HEK293T (cell line): ENCODE measurements at regions not wholly inside any gene's neighbourhood (a gene's known extent, or its start where the extent isn't known, plus 50 kb on each side); places are given as distances from the start of the nearest gene placed in this dataset.

Experiments
- CTCF ChIA-PET: fragments of 350-600 bp; formaldehyde crosslinking; extraction: SDS; loops from one replicate; lab custom pipeline; 2021; ENCODE audit warnings: antibody characterized with exemption, inconsistent platforms; lab: Yijun Ruan, JAX
- POLR2A ChIA-PET: fragments of 350-600 bp; formaldehyde crosslinking; extraction: SDS; loops from one replicate; lab custom pipeline; 2020; ENCODE audit warnings: antibody characterized with exemption, inconsistent platforms; lab: Yijun Ruan, JAX
- DNase-seq: peaks from one replicate; pipeline ENCODE4 v3.0.0; 2012; ENCODE audit warnings: mixed read lengths; ENCODE audit errors: extremely low spot score
- ARNT ChIP-seq: fragments of 450-650 bp; IDR thresholded peaks from 2 replicates; pipeline ENCODE4 v1.6.1; 2017; ENCODE audit warnings: mild to moderate bottlenecking
- BHLHE40 ChIP-seq: fragments of 450-650 bp; IDR thresholded peaks from 2 replicates; pipeline ENCODE4 v1.6.1; 2016; ENCODE audit warnings: mild to moderate bottlenecking, moderate library complexity, borderline replicate concordance
- CTBP1 ChIP-seq: fragments of 450-650 bp; IDR thresholded peaks from 2 replicates; pipeline ENCODE4 v1.6.1; 2016; ENCODE audit warnings: borderline replicate concordance
- ELF4 ChIP-seq: fragments of 450-650 bp; IDR thresholded peaks from 2 replicates; pipeline ENCODE4 v1.6.1; 2017; ENCODE audit warnings: antibody characterized with exemption
- FOXA1 ChIP-seq: fragments of 450-650 bp; IDR thresholded peaks from 2 replicates; pipeline ENCODE4 v1.6.1; 2016; ENCODE audit warnings: mild to moderate bottlenecking
- FOXK2 ChIP-seq: fragments of 450-650 bp; IDR thresholded peaks from 2 replicates; pipeline ENCODE4 v1.6.1; 2016; ENCODE audit warnings: mild to moderate bottlenecking
- FOXM1 ChIP-seq: fragments of 450-650 bp; IDR thresholded peaks from 2 replicates; pipeline ENCODE4 v1.6.1; 2017; ENCODE audit warnings: mild to moderate bottlenecking, borderline replicate concordance
- HDGF ChIP-seq: fragments of 450-650 bp; IDR thresholded peaks from 2 replicates; pipeline ENCODE4 v1.6.1; 2017; ENCODE audit warnings: antibody characterized with exemption, borderline replicate concordance
- L3MBTL2 ChIP-seq: fragments of 450-650 bp; conservative IDR thresholded peaks from 2 replicates; pipeline ENCODE4 v1.6.1; 2016; ENCODE audit warnings: mild to moderate bottlenecking
- LEF1 ChIP-seq: fragments of 450-650 bp; IDR thresholded peaks from 2 replicates; pipeline ENCODE4 v1.6.1; 2017; ENCODE audit warnings: mild to moderate bottlenecking, borderline replicate concordance
- NFRKB ChIP-seq: fragments of 450-650 bp; IDR thresholded peaks from 2 replicates; pipeline ENCODE4 v1.6.1; 2016; ENCODE audit warnings: mild to moderate bottlenecking, moderate library complexity
- SP1 ChIP-seq: fragments of 450-650 bp; IDR thresholded peaks from 2 replicates; pipeline ENCODE4 v1.6.1; 2017
- SUZ12 ChIP-seq: fragments of 450-650 bp; IDR thresholded peaks from 2 replicates; pipeline ENCODE4 v1.6.1; 2016; ENCODE audit warnings: mild to moderate bottlenecking
- TARDBP ChIP-seq: fragments of 450-650 bp; IDR thresholded peaks from 2 replicates; pipeline ENCODE4 v1.6.1; 2016
- ZNF384 ChIP-seq: fragments of 450-650 bp; IDR thresholded peaks from 2 replicates; pipeline ENCODE4 v1.6.1; 2016
- TF ChIP-seq, protein P1 (sequence below): fragments of 450-650 bp; IDR thresholded peaks from 2 replicates; pipeline ENCODE4 v1.6.1; 2016

GRCh38 chr13:91216928-91217700 lies 130.4 kb upstream of the MIR17HG start:
- DNase-seq, result no peak
- TF ChIP-seq ZNF384, result no peak
- no peak for TF ChIP-seq FOXA1
- TF ChIP-seq FOXM1, result no peak
- TF ChIP-seq TARDBP, result no peak
- TF ChIP-seq HDGF, result no peak
- TF ChIP-seq CTBP1, result no peak
- TF ChIP-seq L3MBTL2, result no peak
- TF ChIP-seq BHLHE40, result no peak
- no peak for TF ChIP-seq NFRKB
- TF ChIP-seq, protein P1, sequence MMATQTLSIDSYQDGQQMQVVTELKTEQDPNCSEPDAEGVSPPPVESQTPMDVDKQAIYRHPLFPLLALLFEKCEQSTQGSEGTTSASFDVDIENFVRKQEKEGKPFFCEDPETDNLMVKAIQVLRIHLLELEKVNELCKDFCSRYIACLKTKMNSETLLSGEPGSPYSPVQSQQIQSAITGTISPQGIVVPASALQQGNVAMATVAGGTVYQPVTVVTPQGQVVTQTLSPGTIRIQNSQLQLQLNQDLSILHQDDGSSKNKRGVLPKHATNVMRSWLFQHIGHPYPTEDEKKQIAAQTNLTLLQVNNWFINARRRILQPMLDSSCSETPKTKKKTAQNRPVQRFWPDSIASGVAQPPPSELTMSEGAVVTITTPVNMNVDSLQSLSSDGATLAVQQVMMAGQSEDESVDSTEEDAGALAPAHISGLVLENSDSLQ, result no peak
- ChIA-PET CTCF (no interaction called here), POLR2A (no interaction called here)

DNA sequence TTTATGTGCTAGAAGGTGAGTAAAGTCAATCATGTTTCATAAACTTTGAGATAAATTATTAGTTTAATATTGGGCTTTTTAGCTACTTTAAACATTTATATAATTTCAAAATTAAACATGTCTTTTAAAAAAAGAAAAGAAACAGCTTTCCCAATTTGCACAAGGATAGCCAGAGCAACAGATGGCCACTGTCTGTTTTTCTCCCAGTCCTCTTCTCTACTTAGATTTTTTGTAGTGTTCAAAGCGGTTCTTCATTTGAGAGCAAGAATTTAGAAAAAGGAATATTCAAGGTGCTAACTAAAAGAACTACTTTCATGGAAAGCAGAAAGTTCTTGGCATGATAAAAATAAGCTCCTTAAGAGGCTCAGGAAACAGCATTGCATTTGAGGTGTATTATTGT lies 128.3 kb upstream of the MIR17HG start:
- ChIA-PET CTCF (interaction anchor here (1.2 kb wide), 1 partner anchor 29 kb away, joined by 4 read pairs; no protein-coding TSS in a partner anchor), POLR2A (no interaction called here)
- DNase-seq, result no peak
- TF ChIP-seq CTBP1, result no peak
- no peak for TF ChIP-seq ZNF384
- no peak for TF ChIP-seq ARNT
- TF ChIP-seq, protein P1, result no peak
- TF ChIP-seq FOXA1, result no peak
- no peak for TF ChIP-seq TARDBP
- TF ChIP-seq SUZ12, result no peak
- TF ChIP-seq FOXM1, result no peak
- TF ChIP-seq L3MBTL2, result no peak
- TF ChIP-seq NFRKB, result no peak
- TF ChIP-seq HDGF, result no peak
- no peak for TF ChIP-seq ELF4
- TF ChIP-seq SP1, result no peak
- no peak for TF ChIP-seq LEF1
- TF ChIP-seq FOXK2, result no peak
- no peak for TF ChIP-seq BHLHE40

DNA sequence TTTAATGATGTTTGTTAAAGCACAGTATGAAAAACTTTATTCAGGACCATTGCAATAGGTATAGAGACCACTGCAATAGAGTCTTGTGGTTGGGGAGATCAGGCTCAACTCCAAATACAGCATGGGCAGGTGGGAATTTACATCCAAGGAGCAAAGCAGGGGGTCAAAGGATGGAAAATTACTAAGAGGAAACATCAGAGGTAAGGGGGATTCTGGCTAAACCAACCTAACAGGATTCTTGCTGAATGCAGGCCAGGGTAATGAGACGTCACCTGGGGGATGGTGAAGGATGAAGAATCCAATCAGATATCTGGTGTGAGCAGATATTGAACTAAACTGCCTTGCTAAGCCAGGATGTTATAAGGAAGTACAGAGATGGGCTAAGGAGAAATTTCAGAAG lies 126.6 kb upstream of the MIR17HG start:
- POLR2A ChIA-PET, result no interaction called here
- TF ChIP-seq SUZ12 (no peak), BHLHE40 (no peak), L3MBTL2 (no peak), FOXA1 (no peak), HDGF (no peak), FOXK2 (no peak), NFRKB (no peak)
- TF ChIP-seq, protein P1, result no peak
- CTCF ChIA-PET, result no interaction called here
- DNase-seq, result no peak

DNA sequence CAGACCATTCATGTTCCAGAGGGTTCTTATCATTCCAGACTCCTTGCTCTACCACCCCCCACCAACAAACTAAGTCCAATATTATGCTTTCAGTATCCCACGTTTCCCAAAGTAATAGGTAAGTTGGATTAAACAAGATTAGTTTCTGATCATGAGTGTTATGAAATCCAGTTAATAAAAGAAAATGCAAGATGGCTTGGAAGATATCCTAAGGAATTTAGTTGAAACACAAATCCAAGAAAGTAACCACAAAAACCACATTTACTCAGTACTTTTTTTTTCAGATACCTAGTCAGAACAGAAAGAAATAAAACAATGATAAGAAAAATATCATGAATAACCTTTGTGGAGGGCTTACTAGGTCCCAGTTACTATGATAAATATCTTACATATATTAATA lies 119.4 kb upstream of the MIR17HG start:
- CTCF ChIA-PET, result no interaction called here
- POLR2A ChIA-PET, result no interaction called here
- TF ChIP-seq ARNT (no peak), FOXM1 (no peak), FOXA1 (no peak), BHLHE40 (no peak), FOXK2 (no peak), SP1 (no peak), ZNF384 (no peak), L3MBTL2 (no peak), SUZ12 (no peak)
- no peak for DNase-seq

GRCh38 chr13:91228940-91229339 lies 118.5 kb upstream of the MIR17HG start:
- ChIA-PET POLR2A (no interaction called here), CTCF (interaction anchor here (0.5 to 1.6 kb wide), 2 partner anchors 17 to 451 kb away, joined by 5 read pairs; no protein-coding TSS in a partner anchor)
- TF ChIP-seq L3MBTL2 (no peak), SUZ12 (no peak), ARNT (no peak), FOXK2 (no peak), SP1 (no peak), CTBP1 (no peak)
- no peak for DNase-seq

- TF ChIP-seq SUZ12, result no peak
- DNase-seq, result no peak
- ChIA-PET CTCF (interaction anchor here (0.9 kb wide), 1 partner anchor 75 kb away, joined by 3 read pairs; no protein-coding TSS in a partner anchor), POLR2A (no interaction called here)
Observed at GRCh38 chr13:91232716-91233115, 114.8 kb upstream of the MIR17HG start.

GRCh38 chr13:91233291-91233690 lies 114.2 kb upstream of the MIR17HG start:
- no peak for DNase-seq
- no peak for TF ChIP-seq NFRKB
- TF ChIP-seq HDGF, result no peak
- no peak for TF ChIP-seq CTBP1
- TF ChIP-seq LEF1, result no peak
- no peak for TF ChIP-seq FOXA1
- TF ChIP-seq BHLHE40, result no peak
- TF ChIP-seq ARNT, result no peak
- TF ChIP-seq L3MBTL2, result no peak
- TF ChIP-seq ELF4, result no peak
- no peak for TF ChIP-seq FOXM1
- no peak for TF ChIP-seq SP1
- TF ChIP-seq, protein P1, result no peak
- no peak for TF ChIP-seq FOXK2
- no peak for TF ChIP-seq SUZ12
- no peak for TF ChIP-seq ZNF384
- TF ChIP-seq TARDBP, result no peak
- CTCF ChIA-PET, result no interaction called here
- POLR2A ChIA-PET, result no interaction called here
